ENCODE measurements at regions not wholly inside any gene's neighbourhood (a gene's known extent, or its start where the extent isn't known, plus 50 kb on each side); places are given as distances from the start of the nearest gene placed in this dataset.

DNA sequence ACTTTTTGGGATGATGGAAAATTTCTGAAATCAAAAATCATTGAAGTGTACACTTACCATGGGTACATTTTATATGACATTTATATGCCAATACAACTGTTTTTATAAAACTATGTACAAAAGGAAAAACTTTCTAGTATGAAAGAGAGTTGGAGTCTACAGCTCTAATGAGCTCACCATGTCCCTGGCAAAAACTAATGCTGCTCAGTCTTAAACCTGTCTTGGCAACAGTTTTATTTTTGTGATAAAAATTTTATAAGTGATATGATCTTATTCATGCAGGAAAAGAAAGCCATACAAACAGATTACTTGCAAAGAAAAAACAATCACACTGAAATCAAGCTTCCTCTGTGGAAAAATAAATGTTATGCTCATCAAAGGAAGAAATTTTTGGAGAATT lies 78.9 kb upstream of the RASEF start:
- TF ChIP-seq, protein P1, sequence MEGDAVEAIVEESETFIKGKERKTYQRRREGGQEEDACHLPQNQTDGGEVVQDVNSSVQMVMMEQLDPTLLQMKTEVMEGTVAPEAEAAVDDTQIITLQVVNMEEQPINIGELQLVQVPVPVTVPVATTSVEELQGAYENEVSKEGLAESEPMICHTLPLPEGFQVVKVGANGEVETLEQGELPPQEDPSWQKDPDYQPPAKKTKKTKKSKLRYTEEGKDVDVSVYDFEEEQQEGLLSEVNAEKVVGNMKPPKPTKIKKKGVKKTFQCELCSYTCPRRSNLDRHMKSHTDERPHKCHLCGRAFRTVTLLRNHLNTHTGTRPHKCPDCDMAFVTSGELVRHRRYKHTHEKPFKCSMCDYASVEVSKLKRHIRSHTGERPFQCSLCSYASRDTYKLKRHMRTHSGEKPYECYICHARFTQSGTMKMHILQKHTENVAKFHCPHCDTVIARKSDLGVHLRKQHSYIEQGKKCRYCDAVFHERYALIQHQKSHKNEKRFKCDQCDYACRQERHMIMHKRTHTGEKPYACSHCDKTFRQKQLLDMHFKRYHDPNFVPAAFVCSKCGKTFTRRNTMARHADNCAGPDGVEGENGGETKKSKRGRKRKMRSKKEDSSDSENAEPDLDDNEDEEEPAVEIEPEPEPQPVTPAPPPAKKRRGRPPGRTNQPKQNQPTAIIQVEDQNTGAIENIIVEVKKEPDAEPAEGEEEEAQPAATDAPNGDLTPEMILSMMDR (conservative IDR thresholded peaks at IDR 0.05; ENCODE audit: control insufficient read depth, insufficient read depth, low read depth, low read length): no peak

DNA sequence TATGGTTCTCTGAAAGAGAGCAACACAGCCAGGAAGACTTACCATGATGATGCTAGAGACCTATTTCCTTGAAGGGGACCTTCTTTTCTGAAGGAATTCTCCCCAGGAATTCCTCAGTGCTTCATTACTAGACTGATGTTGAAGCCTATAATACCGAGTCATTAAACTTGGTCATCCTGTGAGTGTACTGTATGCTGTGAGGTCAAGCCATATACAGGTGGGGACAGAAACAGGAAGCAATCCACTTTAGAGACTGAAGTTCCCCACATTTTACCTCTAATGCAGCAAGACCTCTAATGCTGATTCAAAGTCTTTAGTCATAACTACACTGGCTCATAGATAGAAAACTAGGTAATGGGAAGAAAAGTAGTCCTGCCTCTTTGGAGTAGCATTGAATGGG lies 77.1 kb upstream of the RASEF start:
- H3K4me3 ChIP-seq (ENCODE audit: control insufficient read depth, low read depth, low read length): no peak overlapping the region
- no peak for DNase-seq (ENCODE audit: low read depth)
- TF ChIP-seq, protein P1 (conservative IDR thresholded peaks at IDR 0.05; ENCODE audit: control insufficient read depth, insufficient read depth, low read depth, low read length): no peak

More for the DNA sequence above, 78.9 kb upstream of the RASEF start:
- H3K4me3 ChIP-seq (ENCODE audit: control insufficient read depth, low read depth, low read length): no peak overlapping the region
- DNase-seq (ENCODE audit: low read depth): no peak

GRCh38 chr9:83138422-83139135 lies 75.6 kb upstream of the RASEF start:
- DNase-seq (ENCODE audit: low read depth): no peak
- no peak overlapping the region for H3K4me3 ChIP-seq (ENCODE audit: control insufficient read depth, low read depth, low read length)
- TF ChIP-seq, protein P1 (conservative IDR thresholded peaks at IDR 0.05; ENCODE audit: control insufficient read depth, insufficient read depth, low read depth, low read length): no peak

DNA sequence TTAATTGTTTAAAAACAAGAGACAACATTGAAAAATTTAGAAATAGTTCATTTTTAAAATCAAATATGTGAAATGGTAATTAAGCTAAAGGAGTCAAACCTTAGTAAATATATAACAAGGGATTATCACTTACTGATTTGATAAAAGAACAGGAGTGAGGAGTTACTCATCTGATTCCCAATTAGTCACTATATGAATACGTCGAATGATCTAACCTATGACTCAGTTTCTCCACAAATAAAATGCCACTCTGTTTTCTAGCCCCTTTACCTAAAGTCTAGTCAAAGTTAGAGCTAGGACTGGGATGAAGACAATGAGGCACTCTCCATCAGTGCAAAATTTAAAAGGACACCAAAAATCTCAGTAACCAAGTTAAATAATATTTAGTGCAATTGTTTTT lies 70.4 kb upstream of the RASEF start:
- no peak for DNase-seq (ENCODE audit: low read depth)
- TF ChIP-seq, protein P1 (conservative IDR thresholded peaks at IDR 0.05; ENCODE audit: control insufficient read depth, insufficient read depth, low read depth, low read length): no peak
- H3K4me3 ChIP-seq (ENCODE audit: control insufficient read depth, low read depth, low read length): no peak overlapping the region

GRCh38 chr9:83132768-83133167 lies 69.8 kb upstream of the RASEF start:
- TF ChIP-seq, protein P1 (conservative IDR thresholded peaks at IDR 0.05; ENCODE audit: control insufficient read depth, insufficient read depth, low read depth, low read length): no peak
- no peak overlapping the region for H3K4me3 ChIP-seq (ENCODE audit: control insufficient read depth, low read depth, low read length)
- no peak for DNase-seq (ENCODE audit: low read depth)

DNA sequence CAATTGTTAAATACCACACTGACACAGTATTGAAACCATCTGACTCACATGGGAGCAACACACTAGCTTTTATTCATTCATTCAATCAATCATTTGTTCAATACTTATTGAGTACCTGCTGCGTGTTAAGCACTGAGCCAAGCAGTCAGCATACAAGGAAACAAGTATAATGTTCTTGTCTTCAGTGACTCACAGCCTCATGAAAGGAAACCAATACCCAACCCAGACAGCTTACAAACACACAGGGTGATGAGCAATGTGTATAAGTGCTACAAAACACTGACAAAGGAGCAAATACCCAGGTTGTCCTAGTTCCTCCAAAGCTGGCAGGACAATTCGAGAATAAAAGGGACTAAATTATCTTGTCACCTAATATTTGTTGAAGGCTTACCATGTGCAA lies 67.6 kb upstream of the RASEF start:
- DNase-seq (ENCODE audit: low read depth): no peak
- TF ChIP-seq, protein P1 (conservative IDR thresholded peaks at IDR 0.05; ENCODE audit: control insufficient read depth, insufficient read depth, low read depth, low read length): no peak

More for the DNA sequence above, 67.6 kb upstream of the RASEF start:
- no peak overlapping the region for H3K4me3 ChIP-seq (ENCODE audit: control insufficient read depth, low read depth, low read length)

Measured in fibroblast of mammary gland (primary cell).